WERI-Rb-1 (cell line): ENCODE measurements at regions not wholly inside any gene's neighbourhood (a gene's known extent, or its start where the extent isn't known, plus 50 kb on each side); places are given as distances from the start of the nearest gene placed in this dataset.

Experiments used
- DNase-seq: peaks from one replicate; pipeline ENCODE4 v3.0.0-alpha.2; 2020
- H3K27ac ChIP-seq: fragments of 250-450 bp; sonication (Bioruptor Pico); 2 replicates; pipeline ENCODE4 v1.5.1; 2020; ENCODE audit warnings: mild to moderate bottlenecking, moderate library complexity
- H3K27me3 ChIP-seq: fragments of 250-450 bp; sonication (Bioruptor Pico); 2 replicates; pipeline ENCODE4 v1.5.1; 2021; ENCODE audit warnings: mild to moderate bottlenecking, low read depth, moderate library complexity; ENCODE audit not compliant: insufficient read depth, severe bottlenecking
- H3K36me3 ChIP-seq: fragments of 250-450 bp; sonication (Bioruptor Pico); 2 replicates; pipeline ENCODE4 v1.5.1; 2020; ENCODE audit warnings: mild to moderate bottlenecking, moderate library complexity
- H3K4me3 ChIP-seq: 2 replicates; pipeline ENCODE4 v1.5.1; 2011; ENCODE audit warnings: low read depth, mild to moderate bottlenecking, control low read depth, low read length
- H3K9me3 ChIP-seq: fragments of 250-450 bp; sonication (Bioruptor Pico); 2 replicates; pipeline ENCODE4 v1.5.1; 2021; ENCODE audit warnings: mild to moderate bottlenecking, moderate library complexity; ENCODE audit not compliant: severe bottlenecking
- TF ChIP-seq, protein P1 (sequence below): IDR thresholded peaks from 2 replicates; pipeline ENCODE4 v1.5.1; 2011; ENCODE audit warnings: low read depth, mild to moderate bottlenecking, control low read depth, inconsistent platforms, low read length

GRCh38 chr11:80083531-80083951 is 642.7 kb upstream of the TENM4 start:
- no peak for DNase-seq
- Histone ChIP-seq H3K9me3 (no peaks in the 10 kb centered on the region), H3K27me3 (peaks cover 38% of the 10 kb centered on the region), H3K36me3 (no peaks in the 10 kb centered on the region), H3K4me3 (no peak overlapping the region), H3K27ac (no peak overlapping the region)
- TF ChIP-seq, protein P1, sequence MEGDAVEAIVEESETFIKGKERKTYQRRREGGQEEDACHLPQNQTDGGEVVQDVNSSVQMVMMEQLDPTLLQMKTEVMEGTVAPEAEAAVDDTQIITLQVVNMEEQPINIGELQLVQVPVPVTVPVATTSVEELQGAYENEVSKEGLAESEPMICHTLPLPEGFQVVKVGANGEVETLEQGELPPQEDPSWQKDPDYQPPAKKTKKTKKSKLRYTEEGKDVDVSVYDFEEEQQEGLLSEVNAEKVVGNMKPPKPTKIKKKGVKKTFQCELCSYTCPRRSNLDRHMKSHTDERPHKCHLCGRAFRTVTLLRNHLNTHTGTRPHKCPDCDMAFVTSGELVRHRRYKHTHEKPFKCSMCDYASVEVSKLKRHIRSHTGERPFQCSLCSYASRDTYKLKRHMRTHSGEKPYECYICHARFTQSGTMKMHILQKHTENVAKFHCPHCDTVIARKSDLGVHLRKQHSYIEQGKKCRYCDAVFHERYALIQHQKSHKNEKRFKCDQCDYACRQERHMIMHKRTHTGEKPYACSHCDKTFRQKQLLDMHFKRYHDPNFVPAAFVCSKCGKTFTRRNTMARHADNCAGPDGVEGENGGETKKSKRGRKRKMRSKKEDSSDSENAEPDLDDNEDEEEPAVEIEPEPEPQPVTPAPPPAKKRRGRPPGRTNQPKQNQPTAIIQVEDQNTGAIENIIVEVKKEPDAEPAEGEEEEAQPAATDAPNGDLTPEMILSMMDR, result no peak

GRCh38 chr11:80082406-80082805 is 641.6 kb upstream of the TENM4 start:
- Histone ChIP-seq H3K27me3 (peaks cover 40% of the 10 kb centered on the region), H3K9me3 (no peaks in the 10 kb centered on the region), H3K4me3 (no peak overlapping the region), H3K27ac (no peak overlapping the region), H3K36me3 (no peaks in the 10 kb centered on the region)
- DNase-seq, result no peak
- TF ChIP-seq, protein P1, result no peak

DNA sequence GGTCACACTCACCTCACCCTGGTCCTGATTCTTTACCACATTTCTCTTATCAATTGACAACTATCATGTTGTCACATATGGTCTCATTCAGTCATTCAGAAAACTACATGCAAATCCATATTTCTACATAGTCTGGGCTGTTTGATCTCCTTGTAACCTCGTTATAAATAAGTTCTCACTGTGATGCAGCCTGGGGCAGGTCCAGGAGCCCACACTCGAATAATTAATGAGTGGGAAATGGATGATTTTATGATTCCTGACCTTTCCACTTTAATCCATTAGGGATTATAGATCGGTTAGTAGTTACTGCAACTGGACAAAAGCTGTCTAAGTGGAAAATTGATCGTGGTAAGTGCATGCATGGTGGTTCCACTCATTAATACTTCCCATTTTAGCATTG is 636.3 kb upstream of the TENM4 start:
- peaks cover 32% of the 10 kb centered on the region for H3K27me3 ChIP-seq
- TF ChIP-seq, protein P1, result no peak
- H3K9me3 ChIP-seq, result no peaks in the 10 kb centered on the region
- no peak overlapping the region for H3K4me3 ChIP-seq
- no peaks in the 10 kb centered on the region for H3K36me3 ChIP-seq
- DNase-seq, result no peak
- no peak overlapping the region for H3K27ac ChIP-seq

- H3K36me3 ChIP-seq, result no peaks in the 10 kb centered on the region
- H3K9me3 ChIP-seq, result no peaks in the 10 kb centered on the region
- TF ChIP-seq, protein P1, result no peak
- peaks cover 26% of the 10 kb centered on the region for H3K27me3 ChIP-seq
- no peak for DNase-seq
- H3K4me3 ChIP-seq, result no peak overlapping the region
- H3K27ac ChIP-seq, result no peak overlapping the region
Observed at GRCh38 chr11:80074837-80075236, 634.0 kb upstream of the TENM4 start.

GRCh38 chr11:80066291-80066690 is 625.5 kb upstream of the TENM4 start:
- Histone ChIP-seq H3K36me3 (no peaks in the 10 kb centered on the region), H3K4me3 (no peak overlapping the region), H3K27me3 (peaks cover 6% of the 10 kb centered on the region), H3K9me3 (no peaks in the 10 kb centered on the region), H3K27ac (no peak overlapping the region)
- TF ChIP-seq, protein P1, result no peak
- no peak for DNase-seq

DNA sequence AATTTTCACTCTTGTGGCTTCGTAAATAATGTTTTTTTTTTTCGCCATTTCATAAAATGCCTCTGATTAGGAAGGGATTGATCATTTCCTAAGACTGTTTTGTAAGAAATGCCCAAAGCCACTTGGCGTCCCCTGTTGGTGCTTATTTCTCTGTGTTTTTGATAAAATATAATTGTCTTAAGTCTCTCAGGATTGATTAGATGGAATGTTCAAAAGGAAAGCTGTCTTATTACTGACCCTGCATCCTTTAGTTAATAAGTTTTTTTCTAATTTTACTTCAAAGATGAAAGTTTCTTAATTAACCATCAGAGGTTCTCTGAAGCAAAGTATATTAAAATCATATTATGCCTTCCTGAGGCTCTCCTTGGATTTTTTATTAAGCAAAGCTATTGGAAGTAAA is 624.3 kb upstream of the TENM4 start:
- H3K27me3 ChIP-seq, result peaks cover 6% of the 10 kb centered on the region
- H3K36me3 ChIP-seq, result no peaks in the 10 kb centered on the region
- TF ChIP-seq, protein P1, result no peak
- DNase-seq, result no peak
- H3K9me3 ChIP-seq, result no peaks in the 10 kb centered on the region
- H3K27ac ChIP-seq, result no peak overlapping the region
- H3K4me3 ChIP-seq, result no peak overlapping the region
